PC-3 (cell line): ENCODE measurements at regions not wholly inside any gene's neighbourhood (a gene's known extent, or its start where the extent isn't known, plus 50 kb on each side); places are given as distances from the start of the nearest gene placed in this dataset.

ENCODE experiments used
- ATAC-seq: fragments of 200-7000 bp; cut with Tn5 transposase; 2 replicates; pipeline ENCODE4 v1.9.1; 2020; ENCODE audit warnings: mild to moderate bottlenecking, moderate library complexity
- BruUV-seq: library from RNA; stranded (reverse); fragments of 400-500 nt; replicated peaks from 2 replicates; lab custom pipeline; 2021; lab: Mats Ljungman, UMichigan
- CTCF ChIA-PET: fragments of 300-600 bp; sonication (Branson Sonifier 250); formaldehyde crosslinking; loops from one replicate; lab custom pipeline; 2022; ENCODE audit warnings: antibody characterized with exemption; lab: Charles Lee
- POLR2A ChIA-PET: fragments of 300-600 bp; sonication (Branson Sonifier 250); formaldehyde crosslinking; loops from one replicate; lab custom pipeline; 2022; ENCODE audit warnings: antibody characterized with exemption; ENCODE audit not compliant: unreplicated experiment; lab: Charles Lee
- DNase-seq: peaks from one replicate; pipeline ENCODE4 v3.0.0-alpha.2; 2015
- H2AFZ ChIP-seq: fragments of 300-600 bp; sonication (generic); 2 replicates; pipeline ENCODE4 v1.6.0; 2016; ENCODE audit warnings: antibody characterized with exemption, low read length
- H3F3A ChIP-seq: fragments of 300-600 bp; sonication (generic); one replicate; pipeline ENCODE4 v1.6.0; 2017; ENCODE audit warnings: antibody characterized with exemption, low read length, control low read depth, mild to moderate bottlenecking; ENCODE audit not compliant: unreplicated experiment
- H3K27ac ChIP-seq: fragments of 300-600 bp; sonication (generic); 2 replicates; pipeline ENCODE4 v1.5.1; 2016; ENCODE audit warnings: mild to moderate bottlenecking, low read length
- H3K27me3 ChIP-seq: fragments of 300-600 bp; sonication (generic); 2 replicates; pipeline ENCODE4 v1.6.1; 2016; ENCODE audit warnings: low read length, mixed read lengths
- H3K36me3 ChIP-seq: fragments of 300-600 bp; sonication (generic); 2 replicates; pipeline ENCODE4 v1.6.1; 2016; ENCODE audit warnings: low read depth, mixed run types, low read length, mixed read lengths
- H3K4me1 ChIP-seq: fragments of 300-600 bp; sonication (generic); 2 replicates; pipeline ENCODE4 v1.5.1; 2016; ENCODE audit warnings: low read length; ENCODE audit not compliant: insufficient read depth
- H3K4me2 ChIP-seq: fragments of 300-600 bp; sonication (generic); 2 replicates; pipeline ENCODE4 v1.6.0; 2016; ENCODE audit warnings: low read length
- H3K4me3 ChIP-seq: fragments of 300-600 bp; sonication (generic); 2 replicates; pipeline ENCODE4 v1.5.1; 2016; ENCODE audit warnings: mild to moderate bottlenecking, low read length, mixed read lengths
- H3K79me2 ChIP-seq: fragments of 300-600 bp; sonication (generic); 2 replicates; pipeline ENCODE4 v1.6.1; 2017; ENCODE audit warnings: low read length, mixed read lengths
- H3K9ac ChIP-seq: fragments of 300-600 bp; sonication (generic); 2 replicates; pipeline ENCODE4 v1.6.0; 2016; ENCODE audit warnings: mild to moderate bottlenecking, low read length
- H3K9me2 ChIP-seq: fragments of 300-600 bp; sonication (generic); replicated peaks from 2 replicates; pipeline ENCODE4 v1.6.1; 2016; ENCODE audit warnings: mixed run types, low read length, mixed read lengths
- H3K9me3 ChIP-seq: fragments of 300-600 bp; sonication (generic); 2 replicates; pipeline ENCODE4 v1.6.1; 2016; ENCODE audit warnings: low read length, mixed read lengths
- H4K20me1 ChIP-seq: fragments of 300-600 bp; sonication (generic); 2 replicates; pipeline ENCODE4 v1.6.1; 2016; ENCODE audit warnings: low read length, mixed read lengths
- CTCF ChIP-seq: fragments of 300-600 bp; sonication (generic); conservative IDR thresholded peaks from 2 replicates; pipeline ENCODE4 v1.5.1; 2017; ENCODE audit warnings: antibody characterized with exemption, low read depth, mild to moderate bottlenecking, low read length
- EZH2 ChIP-seq: fragments of 300-600 bp; sonication (generic); IDR thresholded peaks from one replicate; pipeline ENCODE4 v1.6.1; 2017; ENCODE audit warnings: antibody characterized with exemption, mild to moderate bottlenecking, low read length; ENCODE audit not compliant: unreplicated experiment
- EZH2phosphoT487 ChIP-seq: fragments of 300-600 bp; sonication (generic); IDR thresholded peaks from 2 replicates; pipeline ENCODE4 v1.6.1; 2018; ENCODE audit warnings: mild to moderate bottlenecking, antibody characterized with exemption, low read length, borderline replicate concordance
- intact Hi-C: fragments of 100-400 bp; cut with micrococcal nuclease; formaldehyde crosslinking; loops from 2 replicates; pipeline ENCODE4 v1.9.0; 2023

GRCh38 chr4:160809576-160809975 lies 1354.2 kb downstream of the FSTL5 start:
- Histone ChIP-seq H4K20me1 (no peaks in the 10 kb centered on the region), H3K9me3 (no peaks in the 10 kb centered on the region), H3K4me2 (no peak overlapping the region), H3F3A (no peaks in the 10 kb centered on the region), H3K9ac (no peak overlapping the region), H3K36me3 (no peaks in the 10 kb centered on the region), H3K4me3 (no peak overlapping the region), H3K4me1 (no peaks in the 10 kb centered on the region), H3K27ac (no peak overlapping the region), H3K27me3 (no peaks in the 10 kb centered on the region), H3K79me2 (no peaks in the 10 kb centered on the region), H2AFZ (no peak overlapping the region), H3K9me2 (no peaks in the 10 kb centered on the region)
- CTCF ChIA-PET: no interaction called here
- BruUV-seq: no TSS peak
- TF ChIP-seq CTCF (no peak), EZH2phosphoT487 (no peak), EZH2 (no peak)
- no peak for DNase-seq
- ATAC-seq: no peak
- intact Hi-C loops: no loop called here
- POLR2A ChIA-PET: no interaction called here

GRCh38 chr4:160810424-160810823 lies 1353.4 kb downstream of the FSTL5 start:
- intact Hi-C loops: no loop called here
- H3K9me3 ChIP-seq: no peaks in the 10 kb centered on the region

GRCh38 chr4:160810941-160811340 lies 1352.9 kb downstream of the FSTL5 start:
- no peak for ATAC-seq
- BruUV-seq: no TSS peak

More at GRCh38 chr4:160810424-160810823, 1353.4 kb downstream of the FSTL5 start:
- TF ChIP-seq EZH2 (no peak), EZH2phosphoT487 (no peak), CTCF (no peak)
- DNase-seq (no peak), ATAC-seq (no peak)
- Histone ChIP-seq H3K9me2 (no peaks in the 10 kb centered on the region), H3F3A (no peaks in the 10 kb centered on the region), H3K27ac (no peak overlapping the region), H3K79me2 (no peaks in the 10 kb centered on the region), H3K27me3 (no peaks in the 10 kb centered on the region), H3K4me2 (no peak overlapping the region), H3K4me3 (no peak overlapping the region), H3K9ac (no peak overlapping the region), H2AFZ (no peak overlapping the region), H3K36me3 (no peaks in the 10 kb centered on the region), H4K20me1 (no peaks in the 10 kb centered on the region), H3K4me1 (no peaks in the 10 kb centered on the region)
- BruUV-seq: no TSS peak
- POLR2A ChIA-PET: no interaction called here
- CTCF ChIA-PET: no interaction called here

More at GRCh38 chr4:160810941-160811340, 1352.9 kb downstream of the FSTL5 start:
- Histone ChIP-seq H3K79me2 (no peaks in the 10 kb centered on the region), H3K9me3 (no peaks in the 10 kb centered on the region), H3K27ac (no peak overlapping the region), H3F3A (no peaks in the 10 kb centered on the region), H3K4me1 (no peaks in the 10 kb centered on the region), H3K9ac (no peak overlapping the region), H3K4me2 (no peak overlapping the region), H2AFZ (no peak overlapping the region), H3K36me3 (no peaks in the 10 kb centered on the region), H3K27me3 (no peaks in the 10 kb centered on the region), H4K20me1 (no peaks in the 10 kb centered on the region), H3K4me3 (no peak overlapping the region), H3K9me2 (no peaks in the 10 kb centered on the region)
- intact Hi-C loops: no loop called here
- ChIA-PET CTCF (no interaction called here), POLR2A (no interaction called here)
- TF ChIP-seq CTCF (no peak), EZH2phosphoT487 (no peak), EZH2 (no peak)
- DNase-seq: no peak
